ENCODE measurements at regions not wholly inside any gene's neighbourhood (a gene's known extent, or its start where the extent isn't known, plus 50 kb on each side); places are given as distances from the start of the nearest gene placed in this dataset.

- no peak overlapping the region for H3K27ac ChIP-seq
- TF ChIP-seq ZFX (IDR thresholded peaks at IDR 0.05): no peak
- TF ChIP-seq, protein P1, sequence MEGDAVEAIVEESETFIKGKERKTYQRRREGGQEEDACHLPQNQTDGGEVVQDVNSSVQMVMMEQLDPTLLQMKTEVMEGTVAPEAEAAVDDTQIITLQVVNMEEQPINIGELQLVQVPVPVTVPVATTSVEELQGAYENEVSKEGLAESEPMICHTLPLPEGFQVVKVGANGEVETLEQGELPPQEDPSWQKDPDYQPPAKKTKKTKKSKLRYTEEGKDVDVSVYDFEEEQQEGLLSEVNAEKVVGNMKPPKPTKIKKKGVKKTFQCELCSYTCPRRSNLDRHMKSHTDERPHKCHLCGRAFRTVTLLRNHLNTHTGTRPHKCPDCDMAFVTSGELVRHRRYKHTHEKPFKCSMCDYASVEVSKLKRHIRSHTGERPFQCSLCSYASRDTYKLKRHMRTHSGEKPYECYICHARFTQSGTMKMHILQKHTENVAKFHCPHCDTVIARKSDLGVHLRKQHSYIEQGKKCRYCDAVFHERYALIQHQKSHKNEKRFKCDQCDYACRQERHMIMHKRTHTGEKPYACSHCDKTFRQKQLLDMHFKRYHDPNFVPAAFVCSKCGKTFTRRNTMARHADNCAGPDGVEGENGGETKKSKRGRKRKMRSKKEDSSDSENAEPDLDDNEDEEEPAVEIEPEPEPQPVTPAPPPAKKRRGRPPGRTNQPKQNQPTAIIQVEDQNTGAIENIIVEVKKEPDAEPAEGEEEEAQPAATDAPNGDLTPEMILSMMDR (conservative IDR thresholded peaks at IDR 0.05): no peak
Observed at GRCh38 chr2:142782942-142783443, 94.5 kb upstream of the KYNU start.

- TF ChIP-seq, protein P1 (conservative IDR thresholded peaks at IDR 0.05): no peak
- no peak for TF ChIP-seq ZFX (IDR thresholded peaks at IDR 0.05)
Observed at GRCh38 chr2:142781146-142781545, 96.3 kb upstream of the KYNU start.

GRCh38 chr2:142778289-142778688 is 99.2 kb upstream of the KYNU start:
- no peak overlapping the region for H3K27ac ChIP-seq
- TF ChIP-seq ZFX (IDR thresholded peaks at IDR 0.05): no peak
- TF ChIP-seq, protein P1 (conservative IDR thresholded peaks at IDR 0.05): no peak

More at GRCh38 chr2:142781146-142781545, 96.3 kb upstream of the KYNU start:
- no peak overlapping the region for H3K27ac ChIP-seq

GRCh38 chr2:142777742-142778141 is 99.7 kb upstream of the KYNU start:
- TF ChIP-seq, protein P1 (conservative IDR thresholded peaks at IDR 0.05): no peak
- no peak for TF ChIP-seq ZFX (IDR thresholded peaks at IDR 0.05)
- no peak overlapping the region for H3K27ac ChIP-seq

- TF ChIP-seq, protein P1 (conservative IDR thresholded peaks at IDR 0.05): no peak
- no peak for TF ChIP-seq ZFX (IDR thresholded peaks at IDR 0.05)
- H3K27ac ChIP-seq: no peak overlapping the region
Observed at GRCh38 chr2:142769761-142770160, 107.7 kb upstream of the KYNU start.

DNA sequence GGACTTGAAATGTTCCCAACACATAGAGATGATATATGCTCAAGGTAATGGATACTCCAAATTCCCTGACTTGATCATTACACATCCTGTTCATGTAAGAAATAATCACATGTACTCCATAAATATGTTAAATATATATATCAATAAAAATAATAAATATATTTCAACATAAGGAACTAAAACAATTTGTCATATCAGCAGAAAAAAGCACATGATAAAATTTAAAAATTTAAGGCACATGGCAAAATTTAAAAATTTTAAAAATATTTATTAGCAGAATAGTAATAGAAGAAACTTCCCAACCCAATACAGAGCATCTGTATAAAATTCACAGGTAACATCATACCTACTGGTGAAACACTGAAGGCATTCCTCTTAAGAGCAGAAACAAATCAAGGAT is 109.6 kb upstream of the KYNU start:
- TF ChIP-seq ZFX (IDR thresholded peaks at IDR 0.05): no peak
- TF ChIP-seq, protein P1 (conservative IDR thresholded peaks at IDR 0.05): no peak
- no peak overlapping the region for H3K27ac ChIP-seq

- no peak overlapping the region for H3K27ac ChIP-seq
- TF ChIP-seq, protein P1 (conservative IDR thresholded peaks at IDR 0.05): no peak
- TF ChIP-seq ZFX (IDR thresholded peaks at IDR 0.05): no peak
Observed at GRCh38 chr2:142758973-142759372, 118.5 kb upstream of the KYNU start.

Data from C4-2B (cell line).